ENCODE measurements at regions not wholly inside any gene's neighbourhood (a gene's known extent, or its start where the extent isn't known, plus 50 kb on each side); places are given as distances from the start of the nearest gene placed in this dataset.
"Not testable (repeated sequence)": the region's sequence is repeated elsewhere in the genome, so short reads cannot be mapped to it uniquely, and the experiment has no call there.

DNA sequence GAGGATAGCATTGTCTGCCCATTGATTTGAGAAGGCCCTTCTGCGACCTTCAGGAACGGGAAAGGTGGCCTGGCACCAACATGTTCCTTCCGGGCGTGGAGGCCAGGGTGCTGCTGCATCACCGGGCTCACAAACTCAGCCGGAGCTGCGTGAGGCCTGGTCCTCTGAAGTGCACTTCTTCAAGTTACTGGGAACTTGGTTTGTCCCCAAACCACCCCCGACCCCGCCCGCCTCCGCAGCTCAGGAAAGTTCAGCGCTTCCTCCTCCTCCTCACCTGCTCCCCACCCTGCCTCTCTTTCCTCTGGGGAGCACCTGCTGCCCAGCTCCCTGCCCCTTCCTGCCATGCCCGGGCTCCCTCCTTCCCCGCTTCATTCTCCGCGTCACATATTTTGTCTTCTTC lies 116.0 kb upstream of the LRPAP1 start:
- no peak for DNase-seq (ENCODE audit: low spot score)

DNA sequence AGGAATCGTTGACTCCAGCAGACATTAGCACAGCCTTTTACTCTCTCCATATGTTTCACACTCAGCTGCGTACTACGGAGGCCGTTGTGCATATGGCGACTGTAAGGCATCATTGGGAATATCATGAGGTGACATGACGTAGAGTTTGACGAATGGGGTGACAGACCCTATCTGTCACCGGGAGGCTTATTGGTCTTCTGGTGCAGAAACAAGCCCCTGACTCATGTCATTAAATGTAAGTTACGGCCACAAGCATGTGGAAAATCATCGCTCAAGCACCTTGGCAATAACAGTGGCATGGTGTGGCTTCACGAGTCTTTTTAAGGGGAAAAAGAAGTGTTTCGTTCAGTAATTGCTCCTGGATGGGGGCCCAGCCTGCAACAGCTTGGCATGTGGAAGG lies 115.2 kb upstream of the LRPAP1 start:
- DNase-seq (ENCODE audit: low spot score), result no peak

DNA sequence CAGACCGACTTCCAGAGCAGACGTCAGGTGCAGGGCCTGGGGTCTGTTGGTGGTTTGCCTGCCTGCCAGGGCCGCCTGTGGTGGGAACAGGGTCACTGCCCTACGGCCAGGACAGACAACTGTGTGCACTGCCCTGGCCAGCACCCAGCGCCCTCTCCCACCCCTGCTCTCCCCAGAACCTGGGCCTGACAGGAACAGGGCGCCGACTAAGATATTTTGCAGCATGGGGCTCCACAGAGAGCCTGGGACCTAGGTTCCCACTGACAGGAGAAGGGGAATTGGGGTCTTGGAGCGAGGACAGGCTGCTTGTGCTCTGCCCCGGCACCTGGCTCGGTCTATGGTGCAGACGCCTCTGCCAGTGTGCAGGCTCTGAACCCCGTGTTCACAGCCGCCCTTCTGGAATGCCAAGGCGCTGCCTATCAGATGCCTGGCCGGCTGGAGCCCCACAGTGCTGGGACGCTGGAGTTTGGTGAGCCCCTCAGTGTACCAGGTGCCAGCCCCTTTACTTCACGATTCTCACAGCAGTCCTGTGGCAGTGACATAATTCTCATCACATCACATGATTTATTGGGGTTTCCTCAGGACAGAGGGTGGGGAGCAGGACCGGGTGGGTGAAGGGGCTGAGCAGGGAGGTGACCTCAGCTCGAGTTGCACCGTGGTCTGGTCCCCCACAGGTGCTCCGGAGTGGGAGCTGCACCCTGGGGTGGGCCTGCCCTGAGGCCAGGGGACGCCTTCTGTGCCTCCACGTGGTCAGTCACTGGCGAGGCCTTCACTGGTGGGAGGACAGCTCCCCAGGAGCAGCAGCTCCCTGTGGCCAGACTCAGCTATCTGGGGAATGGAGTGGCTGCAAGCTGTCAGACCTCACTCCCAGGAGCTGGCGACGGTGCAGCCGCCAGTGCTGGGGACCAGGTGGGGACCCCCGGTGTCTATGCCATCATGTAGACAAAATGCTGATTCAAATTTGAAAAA lies 113.8 kb upstream of the LRPAP1 start:
- DNase-seq (ENCODE audit: low spot score), result no peak

DNA sequence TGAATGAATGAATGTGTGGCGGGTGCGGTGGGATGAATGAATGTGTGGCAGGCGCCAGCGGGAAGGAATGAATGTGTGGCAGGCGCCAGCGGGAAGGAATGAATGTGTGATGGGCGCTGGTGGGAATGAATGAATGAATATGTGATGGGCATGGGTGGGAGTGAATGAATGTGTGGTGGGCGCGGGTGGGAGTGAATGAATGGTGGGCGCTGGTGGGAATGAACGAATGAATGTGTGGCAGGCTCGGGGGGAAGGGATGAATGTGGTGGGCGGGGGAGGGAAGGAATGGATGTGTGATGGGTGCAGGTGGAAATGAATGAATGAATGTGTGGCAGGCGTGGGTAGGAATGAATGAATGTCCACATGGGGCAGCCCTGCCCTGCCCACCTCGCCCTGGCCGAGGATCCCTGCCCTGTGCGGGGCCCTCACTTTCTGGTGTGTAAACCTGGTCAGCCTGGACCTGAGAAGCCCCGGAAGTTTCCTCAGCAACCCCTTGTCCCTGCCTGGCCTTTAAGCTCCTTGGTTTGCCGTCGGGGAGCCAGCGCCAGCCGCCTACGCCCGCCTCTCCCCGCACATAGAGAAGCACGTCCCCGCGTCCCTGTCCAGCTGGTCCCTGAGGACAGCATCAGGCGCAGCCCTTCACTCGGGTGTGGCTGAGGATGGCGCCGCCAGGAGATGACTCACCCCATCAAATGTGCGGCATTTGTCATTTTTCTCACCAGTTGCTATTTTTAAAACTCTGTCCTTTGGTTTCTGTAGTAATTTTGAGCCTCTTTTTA lies 112.8 kb upstream of the LRPAP1 start:
- peak; percentile 49 for DNase-seq (ENCODE audit: low spot score)

DNA sequence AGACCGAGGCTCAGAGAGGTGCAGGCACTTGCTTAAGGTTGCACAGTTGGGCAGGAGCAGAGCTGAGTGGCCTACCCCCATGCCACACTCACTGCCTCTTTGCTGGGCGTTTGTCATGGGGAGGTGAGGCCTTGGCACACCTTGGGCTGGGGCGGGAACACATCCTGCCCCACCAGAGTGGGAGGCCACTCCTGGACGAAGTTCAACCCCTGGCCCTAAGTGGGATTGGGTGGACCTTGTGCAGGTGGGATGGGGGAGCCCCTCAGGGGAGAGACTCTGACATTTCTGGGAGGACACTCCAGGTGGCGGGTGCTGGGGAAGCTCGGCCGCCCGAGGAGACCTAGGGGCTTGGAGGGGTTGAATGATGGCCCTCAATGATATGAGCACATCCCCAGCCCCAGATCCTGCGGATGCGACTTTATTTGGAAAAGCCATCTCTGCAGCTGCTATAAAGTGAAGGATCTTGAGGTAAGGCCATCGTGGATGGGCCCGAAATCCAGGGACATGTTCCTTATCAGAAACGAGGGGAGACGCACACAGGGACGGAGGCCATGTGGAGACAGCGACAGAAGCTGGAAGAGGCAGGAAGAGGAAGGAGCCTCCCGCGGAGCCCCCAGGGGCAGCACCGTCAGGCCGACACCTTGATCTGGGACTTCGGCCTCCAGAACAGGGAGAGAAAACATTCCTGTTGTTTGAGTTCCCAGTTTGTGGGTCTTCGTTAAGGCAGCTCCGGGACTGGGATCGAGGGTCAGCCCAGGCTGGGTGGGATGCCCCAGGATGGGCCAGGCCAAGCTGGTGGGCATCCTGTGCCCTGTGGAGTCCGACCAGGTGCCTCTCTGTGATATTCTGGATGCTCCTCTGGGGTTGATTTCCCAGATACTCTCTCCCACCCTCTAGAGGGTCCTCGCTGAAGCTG lies 111.6 kb upstream of the LRPAP1 start:
- no peak for DNase-seq (ENCODE audit: low spot score)

DNA sequence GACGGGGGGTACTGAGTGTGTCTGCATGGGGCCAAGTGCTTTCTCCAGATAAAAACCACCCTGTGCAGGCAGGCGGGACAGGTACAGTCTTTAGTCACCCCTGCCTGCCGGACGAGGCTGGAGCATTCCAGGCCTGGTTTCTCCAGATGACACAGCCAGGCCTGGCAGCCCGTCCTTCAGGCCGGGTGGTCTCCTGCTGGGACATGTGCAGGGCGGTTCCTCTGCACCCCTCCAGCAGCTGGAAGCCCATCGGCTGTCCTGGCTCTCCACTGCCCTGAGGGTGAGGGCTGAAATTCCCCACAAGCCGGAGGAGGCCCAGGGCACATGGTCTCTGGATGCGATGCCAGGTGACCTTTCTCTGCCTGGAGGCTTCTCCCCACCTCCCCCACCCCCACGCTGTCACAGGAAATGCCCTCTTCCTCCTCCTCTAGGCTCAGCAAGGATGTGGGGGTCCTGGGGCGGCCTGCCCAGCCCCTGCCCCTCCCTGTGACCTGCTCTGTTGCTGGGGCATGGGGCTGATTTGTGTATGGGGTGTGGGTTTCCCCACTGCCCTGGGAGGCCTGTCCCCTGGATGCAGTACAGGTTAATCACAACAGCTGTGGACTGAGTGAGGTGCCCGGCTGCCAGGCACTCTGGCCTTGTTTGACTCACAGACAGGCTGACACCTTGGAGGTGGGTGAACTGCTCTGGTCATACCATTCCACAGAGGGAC lies 110.7 kb upstream of the LRPAP1 start:
- DNase-seq (ENCODE audit: low spot score), result no peak

DNA sequence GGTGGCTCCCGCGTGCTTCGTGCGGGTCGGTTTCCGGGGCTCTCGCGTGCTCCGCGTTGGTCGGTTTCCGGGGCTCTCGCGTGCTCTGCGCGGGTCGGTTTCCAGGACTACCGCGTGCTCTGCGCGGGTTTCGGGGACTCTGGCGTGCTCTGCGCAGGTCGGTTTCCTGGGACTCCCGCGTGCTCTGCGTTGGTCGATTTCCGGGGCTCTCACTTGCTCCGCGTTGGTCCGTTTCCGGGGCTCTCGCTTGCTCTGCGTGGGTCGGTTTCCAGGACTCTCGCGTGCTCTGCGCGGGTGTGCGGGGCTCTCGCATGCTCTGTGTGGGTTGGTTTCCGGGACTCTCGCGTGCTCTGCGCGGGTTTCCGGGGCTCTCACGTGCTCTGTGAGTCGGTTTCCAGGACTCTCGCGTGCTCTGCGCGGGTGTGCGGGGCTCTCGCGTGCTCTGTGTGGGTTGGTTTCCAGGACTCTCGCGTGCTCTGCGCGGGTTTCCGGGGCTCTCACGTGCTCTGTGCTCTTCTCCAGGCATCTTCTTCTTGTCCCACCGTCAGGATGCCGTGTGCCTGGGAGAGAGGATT lies 109.9 kb upstream of the LRPAP1 start:
- no peak for DNase-seq (ENCODE audit: low spot score)

DNA sequence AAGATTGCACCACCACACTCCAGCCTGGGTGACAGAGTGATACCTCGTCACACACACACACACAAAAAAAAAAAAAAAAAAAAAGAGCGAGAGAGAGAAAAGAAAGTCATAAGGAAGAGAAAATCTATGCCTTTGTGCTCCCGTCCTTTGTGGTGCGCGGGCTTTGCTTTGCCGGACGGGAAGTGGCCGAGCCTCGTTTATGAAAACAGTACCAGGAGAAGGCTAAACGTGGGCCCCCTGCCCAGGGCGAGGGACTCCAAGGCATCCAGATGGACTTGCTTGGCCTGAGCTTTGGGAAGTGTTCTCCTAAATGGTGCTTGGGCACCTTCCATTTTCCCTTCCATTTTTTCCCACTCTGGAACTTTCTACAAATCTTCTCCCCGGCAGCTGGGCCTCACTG lies 109.3 kb upstream of the LRPAP1 start:
- DNase-seq (ENCODE audit: low spot score), result no peak

DNA sequence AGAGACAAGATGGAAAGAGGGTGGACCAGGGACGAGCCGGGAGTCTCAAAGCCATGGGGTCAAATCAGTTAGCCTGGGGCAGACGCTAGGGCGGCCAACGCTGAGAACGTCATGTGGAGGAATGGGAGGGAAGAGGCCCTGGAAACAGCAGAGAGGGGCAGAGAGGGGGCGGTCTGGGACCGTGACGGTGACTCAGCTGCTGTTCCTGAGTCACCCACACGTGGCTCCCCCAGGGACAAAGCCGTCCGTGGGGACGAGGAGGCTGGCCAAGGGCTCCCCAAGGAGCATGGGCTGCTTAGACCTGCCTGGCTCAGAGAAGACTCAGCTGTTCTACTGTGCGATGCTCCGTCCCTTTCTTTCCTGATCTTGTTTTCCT lies 108.4 kb upstream of the LRPAP1 start:
- no peak for DNase-seq (ENCODE audit: low spot score)

DNA sequence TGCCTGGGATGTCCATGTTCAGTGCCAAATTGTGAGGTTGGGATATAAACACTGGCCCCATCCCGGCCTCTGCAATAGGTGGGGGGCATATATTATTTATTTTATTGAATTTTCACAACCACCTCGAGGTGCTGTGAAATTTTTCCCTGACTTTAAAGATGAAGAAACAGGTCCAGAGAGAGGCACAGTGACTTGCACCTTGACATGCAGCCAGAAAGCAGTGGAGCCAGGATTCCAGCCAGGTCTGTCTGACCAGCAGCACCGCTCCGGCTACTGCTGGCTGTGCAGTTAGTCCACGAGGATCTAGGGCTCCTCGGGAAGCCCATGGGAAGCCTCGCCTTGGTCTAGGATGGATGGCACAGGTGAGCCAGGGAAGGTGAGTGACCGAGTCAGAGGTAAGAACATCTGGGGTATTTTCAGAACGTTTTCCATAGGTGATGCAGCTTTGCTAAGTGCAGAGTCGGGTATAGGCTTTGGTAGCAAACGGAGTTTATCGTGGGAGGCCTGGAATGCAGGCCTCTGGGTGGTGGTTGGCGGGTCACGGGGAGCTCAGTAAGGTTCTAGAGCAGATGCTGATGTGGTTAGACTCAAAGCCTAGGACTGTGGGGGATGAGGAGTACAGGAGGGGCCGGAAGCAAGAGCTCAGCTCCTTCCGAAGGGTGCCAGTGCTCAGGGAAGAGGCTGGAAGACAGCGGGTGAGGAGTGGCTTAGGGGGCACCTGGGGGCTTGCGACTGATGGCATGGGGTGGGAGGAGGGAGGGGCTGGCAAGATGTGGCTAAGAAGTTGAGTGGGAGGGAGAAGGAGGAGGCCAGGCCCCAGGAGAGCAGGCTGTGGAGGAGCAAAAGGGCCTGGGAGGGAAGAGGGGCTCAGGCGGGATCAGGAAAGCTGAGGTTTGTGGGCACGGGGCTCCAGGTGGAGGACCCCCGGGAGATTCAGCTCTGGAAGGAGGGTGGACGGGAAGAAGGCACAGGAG lies 107.7 kb upstream of the LRPAP1 start:
- no peak for DNase-seq (ENCODE audit: low spot score)

DNA sequence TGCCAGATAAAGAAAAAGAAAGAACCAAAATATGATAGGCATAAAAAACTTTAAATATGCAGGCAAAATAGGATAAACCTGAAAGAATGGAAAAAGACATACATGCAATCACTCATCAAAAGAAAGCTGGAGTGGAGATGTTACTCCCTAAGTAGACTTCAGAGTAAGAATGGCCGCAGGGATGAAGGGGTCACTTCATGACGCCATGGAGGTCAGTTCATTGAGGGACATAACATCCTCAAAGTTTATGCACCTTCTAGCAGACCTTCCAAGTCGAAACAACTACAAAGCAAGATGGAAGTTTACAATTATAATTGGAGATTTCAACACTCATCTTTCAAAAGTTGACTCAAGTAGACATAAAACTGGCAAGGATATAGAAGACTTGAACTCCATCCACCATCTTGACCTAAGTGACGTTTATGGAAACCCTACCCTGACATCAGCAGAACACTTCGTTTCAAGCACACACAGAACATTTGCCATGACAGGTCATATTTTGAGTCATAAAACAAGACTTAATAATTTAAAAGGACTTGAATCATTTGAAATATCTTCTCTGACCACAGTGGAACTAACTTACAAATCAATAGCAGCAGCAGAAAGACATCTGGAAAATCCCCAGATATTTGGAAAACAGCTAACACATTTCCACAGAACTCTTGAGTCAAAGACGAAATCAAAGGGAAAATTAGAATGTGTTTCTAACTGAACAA lies 106.0 kb upstream of the LRPAP1 start:
- no peak for DNase-seq (ENCODE audit: low spot score)

DNA sequence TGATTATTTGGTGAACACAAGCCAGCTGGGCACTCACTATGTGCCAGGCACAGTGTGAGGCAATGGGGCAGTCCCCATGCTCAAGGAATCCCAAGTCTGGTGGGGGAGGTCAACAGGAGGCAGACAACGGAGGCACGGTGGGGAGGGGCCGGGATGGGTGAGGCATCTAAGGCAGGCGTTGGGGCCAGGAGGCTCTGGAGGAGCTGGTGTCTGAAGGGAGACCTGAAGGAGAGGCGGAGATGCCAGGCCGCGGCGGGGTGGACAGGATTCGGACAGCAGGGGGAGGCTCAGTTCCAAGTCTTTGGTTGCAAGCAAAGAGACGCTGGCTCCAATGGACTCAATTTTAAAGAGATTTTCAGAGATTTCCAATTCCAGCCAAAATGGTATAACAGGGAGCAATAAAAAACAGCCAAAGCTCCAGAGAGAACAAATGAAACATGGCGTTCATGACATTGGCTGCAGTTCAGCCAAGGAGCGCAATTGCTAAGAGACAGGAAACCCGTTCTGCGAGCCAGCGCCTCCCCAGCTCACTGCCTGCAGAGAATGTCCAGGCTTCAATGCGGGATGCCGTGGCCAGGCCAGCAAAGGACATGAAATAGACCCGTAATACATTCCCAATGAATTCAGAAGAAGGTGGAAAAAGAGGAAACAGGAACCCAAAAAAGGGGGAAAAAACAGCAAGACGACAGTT lies 105.2 kb upstream of the LRPAP1 start:
- no peak for DNase-seq (ENCODE audit: low spot score)

DNA sequence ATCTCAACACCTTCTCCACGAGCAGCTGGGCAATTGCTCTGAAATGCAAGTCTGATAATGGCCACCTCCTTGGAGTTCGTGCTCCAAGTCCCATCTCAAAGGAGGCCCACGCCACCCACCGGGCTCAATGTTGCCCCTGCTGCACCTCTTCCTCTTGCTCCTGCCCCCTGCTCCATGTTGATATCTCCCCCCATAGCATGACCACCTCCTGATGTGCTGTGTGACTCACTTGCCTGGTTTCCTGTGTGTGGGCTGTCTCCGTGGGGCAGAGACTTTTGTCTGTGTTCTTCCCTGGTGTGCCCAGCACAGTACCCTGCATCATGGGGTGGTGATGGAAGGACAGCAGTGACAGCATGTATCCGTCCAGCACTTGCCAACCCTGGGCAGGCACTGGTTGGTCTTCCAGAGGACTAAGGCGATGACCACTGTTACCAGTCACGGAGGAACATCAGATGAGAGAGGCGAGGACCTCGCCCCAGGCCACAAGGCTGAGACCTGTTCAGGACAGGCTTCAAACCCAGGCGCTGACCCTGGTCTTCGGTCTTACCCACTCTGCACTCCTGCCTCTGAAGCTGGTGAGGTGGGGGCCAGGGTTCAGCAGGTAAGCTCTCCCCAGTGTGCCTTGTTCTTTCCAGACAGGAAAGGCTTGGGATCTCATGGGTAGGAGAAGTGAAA lies 104.6 kb upstream of the LRPAP1 start:
- no peak for DNase-seq (ENCODE audit: low spot score)

DNA sequence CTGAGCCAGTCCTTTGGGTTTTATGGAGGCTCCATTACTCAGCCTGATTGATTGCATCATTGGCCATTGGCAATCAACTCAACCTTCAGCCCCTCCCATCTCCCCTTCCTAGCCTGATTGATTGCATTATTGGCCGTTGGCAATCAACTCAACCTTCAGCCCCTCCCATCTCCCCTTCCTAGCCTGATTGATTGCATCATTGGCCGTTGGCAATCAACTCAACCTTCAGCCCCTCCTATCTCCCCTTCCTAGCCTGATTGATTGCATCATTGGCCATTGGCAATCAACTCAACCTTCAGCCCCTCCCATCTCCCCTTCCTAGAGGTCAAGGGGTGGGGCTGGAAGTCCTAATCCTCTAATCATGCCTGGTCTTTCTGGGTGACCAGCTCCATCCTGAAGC lies 103.8 kb upstream of the LRPAP1 start:
- not testable (repeated sequence) for DNase-seq (ENCODE audit: low spot score)

DNA sequence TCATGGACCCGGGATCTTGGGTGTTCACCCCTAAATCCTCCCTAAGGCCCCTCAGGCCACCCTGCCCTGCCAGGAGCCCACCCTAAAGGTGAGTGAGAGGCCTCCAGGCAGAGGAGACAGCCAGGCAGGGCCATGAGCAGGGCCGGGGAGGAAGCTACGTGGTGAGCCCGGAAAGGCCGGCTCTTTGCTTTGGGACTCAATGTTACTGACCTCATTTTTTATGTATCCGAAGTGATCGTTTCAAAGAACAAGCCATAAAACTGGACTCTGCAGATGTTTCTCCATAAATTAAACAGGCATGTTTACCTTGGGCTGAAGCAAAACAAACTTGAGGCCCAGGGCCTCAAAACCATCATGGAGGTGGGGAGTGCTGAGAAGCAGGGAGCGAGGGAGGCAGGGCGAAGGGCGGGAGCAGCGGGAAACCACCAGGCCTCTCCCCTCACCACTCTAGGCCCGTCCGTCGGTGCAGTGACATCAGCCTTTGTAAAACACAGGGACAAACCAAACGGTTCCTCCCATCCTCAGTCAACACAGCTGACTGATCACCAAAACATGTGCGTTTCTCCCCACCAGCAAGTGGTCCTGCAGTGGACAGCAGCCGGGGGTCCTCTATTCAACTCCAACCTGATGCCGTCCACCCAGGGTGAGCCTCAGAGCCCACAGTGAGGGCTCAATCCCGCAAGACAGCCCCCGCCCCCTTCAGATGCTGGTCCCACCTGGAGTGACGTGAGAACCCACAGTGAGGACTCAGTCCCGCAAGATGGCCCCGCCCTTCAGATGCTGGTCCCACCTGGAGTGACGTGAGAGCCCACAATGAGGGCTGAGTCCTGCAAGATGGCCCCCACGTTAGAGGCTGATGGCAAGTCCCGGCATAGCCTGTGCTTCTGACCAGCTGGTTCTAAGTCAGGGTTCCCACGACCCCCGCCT lies 102.9 kb upstream of the LRPAP1 start:
- no peak for DNase-seq (ENCODE audit: low spot score)

DNA sequence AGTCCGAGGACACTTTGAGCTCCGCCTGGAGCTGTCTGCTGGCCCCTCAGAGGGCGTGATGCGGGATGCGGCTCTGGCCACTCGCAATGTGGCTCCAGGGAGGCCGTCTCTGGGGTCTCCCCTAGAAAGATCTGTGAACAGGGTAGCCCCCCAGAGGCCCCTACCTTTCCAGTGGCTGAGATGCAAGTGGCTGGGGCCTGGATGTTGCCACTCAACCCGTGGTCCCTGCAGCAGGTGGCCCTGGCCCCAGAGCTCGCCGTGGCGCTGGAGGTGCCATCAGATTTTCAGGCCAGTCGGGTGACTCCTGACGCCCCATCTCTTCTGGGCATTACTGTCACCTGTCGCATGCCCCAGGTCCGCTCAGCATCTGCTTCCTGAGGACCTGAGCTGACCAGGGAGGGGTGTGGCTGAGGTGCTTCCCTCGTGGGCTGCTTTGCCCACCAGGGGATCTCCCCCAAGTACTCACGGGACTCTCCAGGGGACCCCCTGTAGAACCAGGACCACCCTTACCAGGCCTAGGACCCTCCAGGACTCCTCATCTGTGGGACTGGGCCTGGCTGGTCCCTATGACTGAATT lies 102.1 kb upstream of the LRPAP1 start:
- no peak for DNase-seq (ENCODE audit: low spot score)

DNA sequence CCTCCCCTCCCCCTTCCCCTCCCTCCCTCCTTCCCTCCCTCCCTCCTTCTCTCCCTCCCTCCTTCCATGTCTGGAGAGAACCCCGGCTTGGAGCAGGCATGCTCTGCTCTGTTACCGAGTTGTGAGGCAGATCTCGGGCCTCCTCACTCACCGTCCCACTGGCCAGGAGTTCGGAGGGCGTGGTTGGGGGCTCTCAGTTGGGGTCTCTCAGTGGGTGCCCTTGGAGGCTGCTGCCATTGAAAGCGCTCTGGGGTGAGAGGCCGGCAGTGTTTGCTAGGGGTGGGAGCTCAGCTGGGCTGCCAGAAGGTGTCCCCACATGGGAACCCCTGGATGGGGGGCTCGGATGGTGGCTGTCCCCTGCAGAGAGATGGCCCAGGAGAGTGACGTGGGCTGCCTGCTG lies 101.1 kb upstream of the LRPAP1 start:
- not testable (repeated sequence) for DNase-seq (ENCODE audit: low spot score)
